Loucy (cell line): ENCODE measurements at regions not wholly inside any gene's neighbourhood (a gene's known extent, or its start where the extent isn't known, plus 50 kb on each side); places are given as distances from the start of the nearest gene placed in this dataset.

Experiments
- H2AFZ ChIP-seq: fragments of 200-600 bp; sonication (generic); 2 replicates; pipeline ENCODE4 v1.6.0; 2016; ENCODE audit warnings: antibody characterized with exemption, mild to moderate bottlenecking, low read length, moderate library complexity
- H3F3A ChIP-seq: fragments of 200-600 bp; 2 replicates; pipeline ENCODE4 v1.6.0; 2016; ENCODE audit warnings: antibody characterized with exemption, low read depth, mild to moderate bottlenecking
- H3K27me3 ChIP-seq: fragments of 200-600 bp; sonication (generic); 2 replicates; pipeline ENCODE4 v1.6.1; 2014; ENCODE audit warnings: low read length, mild to moderate bottlenecking; ENCODE audit not compliant: insufficient read depth, poor library complexity, severe bottlenecking
- H3K36me3 ChIP-seq: fragments of 200-600 bp; sonication (generic); 2 replicates; pipeline ENCODE4 v1.6.1; 2016; ENCODE audit warnings: low read length; ENCODE audit not compliant: insufficient read depth
- H3K4me1 ChIP-seq: fragments of 200-600 bp; sonication (generic); 2 replicates; pipeline ENCODE4 v1.5.1; 2014; ENCODE audit warnings: low read length, mild to moderate bottlenecking; ENCODE audit not compliant: insufficient read depth, poor library complexity, severe bottlenecking
- H3K4me2 ChIP-seq: fragments of 200-600 bp; sonication (generic); 2 replicates; pipeline ENCODE4 v1.6.0; 2014; ENCODE audit warnings: antibody characterized with exemption, low read length, low read depth, mild to moderate bottlenecking; ENCODE audit not compliant: poor library complexity, severe bottlenecking
- H3K4me3 ChIP-seq: fragments of 200-600 bp; sonication (generic); 2 replicates; pipeline ENCODE4 v1.5.1; 2014; ENCODE audit warnings: low read length, mild to moderate bottlenecking, mixed read lengths; ENCODE audit not compliant: poor library complexity, severe bottlenecking
- H3K79me2 ChIP-seq: fragments of 200-600 bp; sonication (generic); 2 replicates; pipeline ENCODE4 v1.6.1; 2014; ENCODE audit warnings: low read length; ENCODE audit not compliant: insufficient read depth
- H3K9ac ChIP-seq: fragments of 200-600 bp; sonication (generic); 2 replicates; pipeline ENCODE4 v1.6.0; 2014; ENCODE audit warnings: mild to moderate bottlenecking, low read depth, low read length, moderate library complexity; ENCODE audit not compliant: poor library complexity, severe bottlenecking
- H3K9me2 ChIP-seq: fragments of 200-600 bp; sonication (generic); replicated peaks from 2 replicates; pipeline ENCODE4 v1.6.1; 2016; ENCODE audit warnings: low read depth, low read length, mixed read lengths
- H3K9me3 ChIP-seq: fragments of 200-600 bp; sonication (generic); 2 replicates; pipeline ENCODE4 v1.6.1; 2014; ENCODE audit warnings: mild to moderate bottlenecking, antibody characterized with exemption, low read length, low read depth; ENCODE audit not compliant: insufficient read depth
- H4K20me1 ChIP-seq: fragments of 200-600 bp; sonication (generic); 2 replicates; pipeline ENCODE4 v1.6.0; 2014; ENCODE audit warnings: antibody characterized with exemption, low read length, mild to moderate bottlenecking; ENCODE audit not compliant: insufficient read depth, poor library complexity, severe bottlenecking
- CTCF ChIP-seq: fragments of 200-600 bp; sonication (generic); conservative IDR thresholded peaks from 2 replicates; pipeline ENCODE4 v1.5.1; 2014; ENCODE audit warnings: mild to moderate bottlenecking, antibody characterized with exemption, low read length
- EZH2phosphoT487 ChIP-seq: fragments of 200-600 bp; IDR thresholded peaks from 2 replicates; pipeline ENCODE4 v1.6.1; 2018; ENCODE audit warnings: antibody characterized with exemption, mild to moderate bottlenecking, moderate library complexity, borderline replicate concordance

- Histone ChIP-seq H3K9me3 (peaks cover 6% of the 10 kb centered on the region; the same call in 1 of the 2 replicates), H3K4me3 (no peak overlapping the region), H2AFZ (no peak overlapping the region), H3K36me3 (no peaks in the 10 kb centered on the region), H3K79me2 (no peaks in the 10 kb centered on the region), H3F3A (no peaks in the 10 kb centered on the region), H3K27me3 (no peaks in the 10 kb centered on the region), H3K9ac (no peak overlapping the region), H4K20me1 (no peaks in the 10 kb centered on the region), H3K9me2 (no peaks in the 10 kb centered on the region), H3K4me2 (no peak overlapping the region), H3K4me1 (no peaks in the 10 kb centered on the region)
- no peak for TF ChIP-seq EZH2phosphoT487
- no peak for TF ChIP-seq CTCF
Measured at GRCh38 chr4:4592414-4592813, 50.6 kb upstream of the STX18 start.
